ENCODE measurements at regions not wholly inside any gene's neighbourhood (a gene's known extent, or its start where the extent isn't known, plus 50 kb on each side); places are given as distances from the start of the nearest gene placed in this dataset.
"Not testable (repeated sequence)": the region's sequence is repeated elsewhere in the genome, so short reads cannot be mapped to it uniquely, and the experiment has no call there.

- no peak for DNase-seq (ENCODE audit: low read depth)
These were observed 314.2 kb downstream of the PID1 start for GRCh38 chr2:228956701-228957474.

- DNase-seq (ENCODE audit: low read depth), result no peak
These were observed 321.3 kb downstream of the PID1 start for GRCh38 chr2:228949831-228950230.

GRCh38 chr2:228945710-228946109, 325.4 kb downstream of the PID1 start:
- no peak for DNase-seq (ENCODE audit: low read depth)

- DNase-seq (ENCODE audit: low read depth), result no peak
These were observed 328.2 kb downstream of the PID1 start for GRCh38 chr2:228942856-228943255.

- DNase-seq (ENCODE audit: low read depth), result peak; percentile 15
These were observed 332.5 kb downstream of the PID1 start for GRCh38 chr2:228938629-228939028.

- DNase-seq (ENCODE audit: low read depth), result peak; percentile 37
These were observed 343.8 kb downstream of the PID1 start for GRCh38 chr2:228927028-228928010.

- DNase-seq (ENCODE audit: low read depth), result no peak
These were observed 351.3 kb downstream of the PID1 start for GRCh38 chr2:228919808-228920207.

- peak; percentile 58 for DNase-seq (ENCODE audit: low read depth)
These were observed 353.9 kb downstream of the PID1 start for GRCh38 chr2:228917220-228917619.

GRCh38 chr2:228916416-228917090, 354.5 kb downstream of the PID1 start:
- DNase-seq (ENCODE audit: low read depth), result no peak

- DNase-seq (ENCODE audit: low read depth), result no peak
These were observed 357.9 kb downstream of the PID1 start for GRCh38 chr2:228913176-228913575.

GRCh38 chr2:228910872-228911271, 360.2 kb downstream of the PID1 start:
- not testable (repeated sequence) for DNase-seq (ENCODE audit: low read depth)

GRCh38 chr2:228902176-228902575, 368.9 kb downstream of the PID1 start:
- DNase-seq (ENCODE audit: low read depth), result no peak

GRCh38 chr2:228901531-228901930, 369.6 kb downstream of the PID1 start:
- DNase-seq (ENCODE audit: low read depth), result no peak

- DNase-seq (ENCODE audit: low read depth), result no peak
These were observed 392.9 kb downstream of the PID1 start for GRCh38 chr2:228878138-228878537.

GRCh38 chr2:228876276-228876675, 394.8 kb downstream of the PID1 start:
- DNase-seq (ENCODE audit: low read depth), result no peak

- peak; percentile 60 for DNase-seq (ENCODE audit: low read depth)
These were observed 395.8 kb downstream of the PID1 start for GRCh38 chr2:228875152-228875900.

GRCh38 chr2:228871012-228871411, 400.1 kb downstream of the PID1 start:
- DNase-seq (ENCODE audit: low read depth), result no peak

GRCh38 chr2:228869636-228870264, 401.3 kb downstream of the PID1 start:
- no peak for DNase-seq (ENCODE audit: low read depth)

GRCh38 chr2:228867406-228867805, 403.7 kb downstream of the PID1 start:
- no peak for DNase-seq (ENCODE audit: low read depth)

- no peak for DNase-seq (ENCODE audit: low read depth)
These were observed 404.3 kb downstream of the PID1 start for GRCh38 chr2:228866781-228867180.

GRCh38 chr2:228866044-228866443, 405.0 kb downstream of the PID1 start:
- no peak for DNase-seq (ENCODE audit: low read depth)
